GM10266 (cell line): ENCODE measurements at regions not wholly inside any gene's neighbourhood (a gene's known extent, or its start where the extent isn't known, plus 50 kb on each side); places are given as distances from the start of the nearest gene placed in this dataset.

ENCODE experiments used
- DNase-seq: peaks from one replicate; pipeline ENCODE4 v3.0.0; 2012; ENCODE audit errors: extremely low spot score
- TF ChIP-seq, protein P1 (sequence below): IDR thresholded peaks from 2 replicates; pipeline ENCODE4 v1.5.1; 2012; ENCODE audit warnings: mild to moderate bottlenecking, low read depth; ENCODE audit not compliant: control insufficient read depth, insufficient read depth; ENCODE audit errors: missing control alignments

DNA sequence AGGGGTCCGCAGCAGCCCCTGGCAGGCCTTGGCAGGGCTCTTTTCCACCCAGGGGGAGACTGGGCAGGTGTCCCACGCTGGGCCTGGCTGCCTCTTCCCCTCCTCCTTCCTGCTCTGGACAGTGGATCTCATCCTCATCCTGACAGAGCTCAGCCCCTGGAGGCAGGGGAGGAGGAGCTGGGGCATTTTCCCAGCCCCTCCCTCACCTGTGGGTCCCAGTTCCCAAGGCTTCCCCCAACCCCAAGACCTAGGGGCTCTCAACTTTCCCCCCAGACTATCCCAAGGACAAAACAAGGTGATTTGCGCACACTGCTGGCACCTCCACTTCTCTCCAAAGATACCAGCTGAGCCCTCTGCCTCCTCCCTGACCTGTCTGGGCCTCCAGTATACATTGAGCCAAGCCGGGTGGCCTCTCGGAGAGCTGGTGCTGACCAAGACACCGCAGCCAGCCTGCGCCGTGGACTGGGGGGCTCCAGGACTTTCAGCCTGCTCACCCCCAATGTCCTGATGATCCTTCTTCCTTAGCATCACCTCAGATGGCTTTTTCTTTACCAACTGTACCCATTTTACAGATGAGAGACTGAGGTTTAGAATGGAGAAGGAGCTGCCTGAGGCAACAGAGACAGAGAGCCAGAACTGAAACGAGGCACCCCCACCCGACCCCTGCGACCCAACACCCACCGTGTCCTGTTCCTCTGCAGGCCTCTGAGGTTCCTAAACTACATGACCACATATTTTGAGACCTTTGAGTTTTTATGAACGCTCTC, 126.6 kb downstream of the BARX1 start:
- peak; percentile 5 for DNase-seq
- TF ChIP-seq, protein P1, sequence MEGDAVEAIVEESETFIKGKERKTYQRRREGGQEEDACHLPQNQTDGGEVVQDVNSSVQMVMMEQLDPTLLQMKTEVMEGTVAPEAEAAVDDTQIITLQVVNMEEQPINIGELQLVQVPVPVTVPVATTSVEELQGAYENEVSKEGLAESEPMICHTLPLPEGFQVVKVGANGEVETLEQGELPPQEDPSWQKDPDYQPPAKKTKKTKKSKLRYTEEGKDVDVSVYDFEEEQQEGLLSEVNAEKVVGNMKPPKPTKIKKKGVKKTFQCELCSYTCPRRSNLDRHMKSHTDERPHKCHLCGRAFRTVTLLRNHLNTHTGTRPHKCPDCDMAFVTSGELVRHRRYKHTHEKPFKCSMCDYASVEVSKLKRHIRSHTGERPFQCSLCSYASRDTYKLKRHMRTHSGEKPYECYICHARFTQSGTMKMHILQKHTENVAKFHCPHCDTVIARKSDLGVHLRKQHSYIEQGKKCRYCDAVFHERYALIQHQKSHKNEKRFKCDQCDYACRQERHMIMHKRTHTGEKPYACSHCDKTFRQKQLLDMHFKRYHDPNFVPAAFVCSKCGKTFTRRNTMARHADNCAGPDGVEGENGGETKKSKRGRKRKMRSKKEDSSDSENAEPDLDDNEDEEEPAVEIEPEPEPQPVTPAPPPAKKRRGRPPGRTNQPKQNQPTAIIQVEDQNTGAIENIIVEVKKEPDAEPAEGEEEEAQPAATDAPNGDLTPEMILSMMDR = no peak

DNA sequence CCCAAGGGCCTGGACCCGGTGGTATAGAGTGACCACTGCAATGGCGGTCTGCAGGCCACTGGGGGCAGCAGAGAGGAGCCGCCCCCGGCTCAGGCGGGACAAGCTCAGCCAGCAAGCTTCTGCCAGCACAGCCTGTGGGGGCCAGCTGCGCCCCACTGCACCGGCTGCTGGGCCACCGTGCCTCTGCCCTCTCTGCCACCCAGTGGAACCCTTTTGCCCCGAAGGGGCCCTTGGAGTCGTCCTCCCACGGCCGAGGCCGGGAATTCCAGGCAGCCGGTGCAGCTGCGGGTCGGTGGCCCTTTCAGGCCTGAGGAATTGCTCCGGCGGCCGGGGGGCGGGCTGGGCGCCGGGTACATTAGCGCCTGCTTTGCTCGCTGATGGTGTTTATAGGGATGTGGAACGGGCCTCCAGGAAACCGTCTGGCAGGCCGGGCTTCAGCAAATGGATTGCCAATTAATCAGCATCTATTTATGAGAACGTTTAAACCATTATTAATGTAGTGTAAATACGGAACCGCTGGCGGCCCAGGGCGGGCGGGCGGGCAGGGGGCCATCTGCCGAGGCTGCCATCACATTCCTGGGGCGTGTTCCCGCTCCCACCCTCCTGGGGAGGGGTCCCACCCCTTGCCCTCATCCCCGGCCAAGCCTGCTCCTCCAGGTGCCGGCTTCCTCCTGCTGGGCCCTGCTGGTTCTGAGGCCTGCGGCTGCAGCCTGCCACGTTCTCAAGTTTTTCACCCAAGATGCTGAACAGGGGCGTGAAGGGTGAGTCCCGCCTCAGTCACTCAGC, 127.4 kb downstream of the BARX1 start:
- TF ChIP-seq, protein P1 = peak; percentile 57
- peak; percentile 78 for DNase-seq

DNA sequence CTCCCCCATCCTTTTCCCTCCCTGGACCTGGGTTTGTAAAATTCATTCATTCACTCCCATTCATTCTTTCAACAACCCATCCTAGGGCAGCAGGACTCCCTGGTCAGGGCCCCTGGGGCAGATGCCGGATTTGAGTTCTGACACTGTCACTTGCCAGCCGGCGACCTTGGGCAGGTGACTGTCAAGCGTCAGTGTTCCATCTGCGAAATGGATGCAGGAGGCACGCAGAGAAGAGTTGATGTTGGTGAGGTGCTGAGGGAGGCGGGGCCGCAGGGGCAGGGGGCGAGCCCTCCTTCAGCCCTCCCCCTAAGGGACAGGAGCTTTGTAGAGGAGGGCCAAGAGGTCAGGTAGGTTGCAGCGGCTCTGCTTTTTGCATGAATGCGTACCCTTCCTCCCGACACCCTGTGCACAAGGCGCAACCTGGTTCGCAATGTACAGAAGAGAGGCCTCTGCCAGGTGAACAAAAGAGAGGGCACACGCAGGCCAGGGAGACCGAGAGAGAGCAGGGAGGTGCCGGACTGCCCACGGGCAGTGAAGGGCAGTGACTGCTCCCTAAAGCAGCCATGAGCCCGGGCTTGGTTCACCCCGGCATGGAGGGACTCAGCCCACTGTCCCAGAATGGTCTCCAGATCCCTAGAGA, 128.1 kb downstream of the BARX1 start:
- DNase-seq = peak; percentile 11
- TF ChIP-seq, protein P1 = no peak

DNA sequence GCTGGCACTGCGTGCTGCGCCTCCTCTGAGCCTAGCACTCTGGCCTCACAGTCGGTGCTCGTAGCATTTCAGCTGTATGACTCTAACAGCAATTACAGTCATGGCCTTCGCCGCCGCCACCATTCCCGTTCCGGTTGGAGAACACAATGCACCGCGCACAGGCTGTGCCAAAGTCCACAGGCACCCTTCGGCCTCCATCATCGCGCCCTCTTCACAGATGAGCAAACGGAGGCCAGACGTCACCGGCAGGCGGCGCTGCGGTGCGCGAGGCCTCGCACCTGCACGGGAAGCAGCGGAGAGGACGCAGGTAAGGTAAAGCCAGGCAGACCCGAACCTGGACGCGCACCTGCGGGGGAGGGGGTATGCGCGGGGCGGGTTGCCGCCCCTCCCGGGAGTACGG, 128.9 kb downstream of the BARX1 start:
- DNase-seq = peak; percentile 39
- TF ChIP-seq, protein P1 = peak; percentile 69

DNA sequence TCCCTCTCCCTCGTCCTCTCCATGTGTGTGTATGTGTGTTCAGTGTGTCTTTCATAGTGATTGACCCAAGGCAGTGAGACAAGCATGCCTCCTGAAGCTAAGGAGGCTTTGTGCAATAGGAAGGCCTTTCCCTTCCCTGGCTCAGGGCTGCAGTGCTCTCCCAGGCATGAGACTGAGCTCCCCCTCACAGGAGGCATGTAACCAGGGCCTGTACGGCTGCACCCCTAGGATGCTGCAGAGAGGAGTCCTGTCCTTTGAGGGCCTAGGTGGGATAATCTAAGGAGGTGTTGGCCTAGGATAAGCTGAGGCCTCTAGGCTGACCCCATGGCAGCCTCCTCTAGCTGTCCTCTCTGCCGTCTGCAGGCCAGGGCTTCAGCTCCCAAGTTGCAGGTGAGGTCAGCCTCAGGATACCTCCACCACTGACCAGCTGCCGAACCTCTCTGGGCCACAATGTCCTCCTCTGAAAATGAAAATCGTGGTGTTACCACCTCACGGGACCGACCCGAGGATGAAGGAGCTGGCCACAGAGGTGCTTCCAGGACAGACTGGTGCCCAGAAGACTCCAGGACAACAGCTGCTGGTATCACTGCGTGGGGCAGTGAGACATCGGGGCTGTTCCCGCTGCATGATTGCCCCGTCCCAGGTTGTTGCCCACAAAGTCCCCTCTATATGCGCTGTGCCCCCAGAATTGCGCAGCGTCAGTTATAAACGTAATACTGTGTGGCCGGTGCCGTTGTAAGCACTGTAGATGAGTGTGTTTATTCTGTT, 129.6 kb downstream of the BARX1 start:
- DNase-seq = peak; percentile 20
- TF ChIP-seq, protein P1 = no peak

DNA sequence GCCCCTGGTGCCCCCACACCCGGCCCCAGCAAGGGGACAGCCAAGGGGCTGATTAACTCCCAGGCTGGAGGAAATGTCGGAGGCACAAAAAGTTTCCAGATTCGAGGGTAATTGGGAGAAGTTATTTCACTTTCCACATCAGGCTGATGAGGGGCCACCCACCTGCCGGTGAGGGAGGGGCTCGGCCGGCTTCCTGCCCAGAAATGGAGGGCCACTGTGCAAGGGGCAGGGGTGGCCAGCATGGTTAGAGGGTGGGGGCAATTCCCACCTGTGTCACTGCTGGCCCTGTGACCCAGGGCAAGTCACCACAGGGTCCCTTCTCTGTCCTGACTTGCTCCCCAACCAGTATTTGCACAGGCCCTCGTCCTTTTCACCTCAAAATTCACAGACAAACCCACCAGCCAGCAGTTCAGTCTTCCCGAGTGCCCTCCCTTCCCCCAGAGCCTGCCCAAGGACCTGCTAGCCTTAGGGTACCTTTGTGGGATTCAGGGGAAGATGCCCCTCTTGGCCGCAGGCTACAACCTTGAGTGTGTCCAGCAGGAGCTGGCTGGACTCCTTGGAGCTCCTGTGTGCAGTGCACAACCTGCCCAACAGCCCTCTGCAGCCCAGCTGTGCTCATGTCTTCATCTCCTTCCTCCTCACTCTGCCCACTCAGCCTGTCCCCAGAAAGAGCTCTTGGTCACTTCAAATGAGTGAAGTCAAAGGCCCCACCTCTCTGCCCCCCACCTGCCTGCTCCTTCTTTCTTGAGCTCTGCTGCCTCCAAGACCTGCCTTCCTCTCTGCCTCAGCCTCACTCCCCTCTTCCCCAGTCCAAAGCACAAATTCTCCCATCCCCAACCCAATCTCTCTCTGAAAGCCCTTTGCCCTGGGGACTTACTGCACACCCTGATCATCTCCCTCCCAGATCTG, 130.5 kb downstream of the BARX1 start:
- DNase-seq = peak; percentile 17
- TF ChIP-seq, protein P1 = no peak
